K562 (cell line): ENCODE measurements at regions not wholly inside any gene's neighbourhood (a gene's known extent, or its start where the extent isn't known, plus 50 kb on each side); places are given as distances from the start of the nearest gene placed in this dataset.

Experiments used
- ATAC-seq: fragments of 200-7000 bp; cut with Tn5 transposase; 3 replicates; pipeline ENCODE4 v1.9.1; 2020; ENCODE audit warnings: moderate library complexity
- BruUV-seq: library from RNA; stranded (reverse); fragments of 400-500 nt; replicated peaks from 2 replicates; lab custom pipeline; 2021; lab: Mats Ljungman, UMichigan
- CTCF ChIA-PET: fragments of 300-600 bp; formaldehyde crosslinking; extraction: SDS; loops from one replicate; lab custom pipeline; 2021; ENCODE audit warnings: low intra/inter-chr PET ratio; lab: Yijun Ruan, JAX
- POLR2A ChIA-PET: fragments of 300-600, 350-650 bp; sonication (Branson Sonifier 250); formaldehyde crosslinking; extraction: SDS; loops from one replicate; lab custom pipeline; 2021; ENCODE audit warnings: antibody characterized with exemption, inconsistent platforms; lab: Yijun Ruan, JAX
- DNase-seq, 4 experiments: peaks; one replicate each; pipeline versions ENCODE4 v3.0.0 to v3.0.0-alpha.2; 2011 to 2018; ENCODE audit warnings: low spot score in 3 of 4, mixed read lengths in 3 of 4; ENCODE audit errors: extremely low read depth in 1 of 4
- FAIRE-seq: peaks from 2 replicates; lab custom pipeline; 2011; peaks lifted over from hg19 to GRCh38; lab: Jason Lieb, UNC
- H2AFZ ChIP-seq: 2 replicates; pipeline ENCODE4 v1.6.0; 2011; ENCODE audit warnings: low read depth, low read length, control low read depth, inconsistent platforms
- H3K27ac ChIP-seq: fragments of 200-600 bp; 3 replicates; pipeline ENCODE4 v1.8.0; 2011; ENCODE audit warnings: low read depth, mild to moderate bottlenecking, control low read depth, inconsistent platforms, low read length, moderate library complexity, mixed read lengths; ENCODE audit errors: extremely low read depth
- H3K27me3 ChIP-seq, 2 experiments: fragments of 300-600 bp in 1 of 2; 2 replicates in 1 of 2; 3 replicates in 1 of 2; pipeline versions ENCODE4 v1.6.0 to v1.8.0; 2011; ENCODE audit warnings: inconsistent platforms in 2 of 2, low read length in 2 of 2, mild to moderate bottlenecking in 1 of 2, mixed read lengths in 1 of 2, moderate library complexity in 1 of 2; ENCODE audit not compliant: control insufficient read depth in 2 of 2, insufficient read depth in 2 of 2
- H3K36me3 ChIP-seq: fragments of 300-600 bp; 3 replicates; pipeline ENCODE4 v1.8.0; 2011; ENCODE audit warnings: mild to moderate bottlenecking, low read length, inconsistent platforms; ENCODE audit not compliant: control insufficient read depth, insufficient read depth
- H3K4me1 ChIP-seq, 2 experiments: fragments of 200-600 bp in 1 of 2; replicated peaks in 1 of 2; 2 replicates in 1 of 2; 3 replicates in 1 of 2; pipeline versions ENCODE4 v1.5.1 to v1.8.0; 2011; ENCODE audit warnings: inconsistent platforms in 2 of 2, low read length in 2 of 2, mild to moderate bottlenecking in 1 of 2, mixed read lengths in 1 of 2, moderate library complexity in 1 of 2; ENCODE audit not compliant: control insufficient read depth in 2 of 2, insufficient read depth in 2 of 2
- H3K4me2 ChIP-seq: 2 replicates; pipeline ENCODE4 v1.6.1; 2011; ENCODE audit warnings: low read length, control low read depth, inconsistent platforms, mixed read lengths; ENCODE audit not compliant: insufficient read depth
- H3K4me3 ChIP-seq: fragments of 200-600 bp; sonication (generic), shearing (Covaris generic); 2 replicates; pipeline ENCODE4 v1.5.1; 2016; ENCODE audit warnings: control low read depth, inconsistent platforms
- H3K79me2 ChIP-seq: fragments of 200-600 bp; 3 replicates; pipeline ENCODE4 v1.8.0; 2011; ENCODE audit warnings: low read length, inconsistent platforms; ENCODE audit not compliant: control insufficient read depth, insufficient read depth
- H3K9ac ChIP-seq, 2 experiments: 2 replicates each; pipeline versions ENCODE4 v1.6.0 to v1.6.1; 2011; ENCODE audit warnings: low read depth in 2 of 2, low read length in 2 of 2, control low read depth in 1 of 2, inconsistent platforms in 1 of 2, mild to moderate bottlenecking in 1 of 2, mixed read lengths in 1 of 2; ENCODE audit not compliant: insufficient read depth in 1 of 2
- H3K9me1 ChIP-seq: one replicate; pipeline ENCODE4 v1.6.0; 2011; ENCODE audit warnings: inconsistent platforms, mild to moderate bottlenecking, low read length, moderate library complexity; ENCODE audit not compliant: control insufficient read depth, insufficient read depth
- H3K9me3 ChIP-seq: replicated peaks from 2 replicates; pipeline ENCODE4 v1.5.1; 2011; ENCODE audit warnings: low read depth, low read length, inconsistent platforms; ENCODE audit not compliant: control insufficient read depth, insufficient read depth
- H4K20me1 ChIP-seq: replicated peaks from 2 replicates; pipeline ENCODE4 v1.6.1; 2011; ENCODE audit warnings: low read length, inconsistent platforms, mixed read lengths; ENCODE audit not compliant: control insufficient read depth, insufficient read depth
- ARID3B ChIP-seq: fragments of 250-450 bp; sonication (Bioruptor Pico); IDR thresholded peaks from 2 replicates; pipeline ENCODE4 v1.4.0; 2020; ENCODE audit warnings: borderline replicate concordance
- ELF1 ChIP-seq: fragments of 200-800 bp; sonication (Bioruptor generic); IDR thresholded peaks from 2 replicates; pipeline ENCODE4 v1.6.1; 2016; ENCODE audit warnings: missing genetic modification characterization, missing compliant biosample characterization
- ESRRA ChIP-seq: fragments of 450-650 bp; IDR thresholded peaks from 2 replicates; pipeline ENCODE4 v1.6.1; 2014; ENCODE audit warnings: low read depth, mild to moderate bottlenecking, moderate library complexity, borderline replicate concordance
- MAFF ChIP-seq: IDR thresholded peaks from 2 replicates; pipeline ENCODE4 v1.6.1; 2012; ENCODE audit warnings: low read length, improper control_type of control experiment
- MAFK ChIP-seq: IDR thresholded peaks from 2 replicates; pipeline ENCODE4 v1.6.1; 2011; ENCODE audit warnings: low read length, improper control_type of control experiment
- MCM2 ChIP-seq: fragments of 450-650 bp; IDR thresholded peaks from 2 replicates; pipeline ENCODE4 v1.6.1; 2017; ENCODE audit warnings: low read depth, mild to moderate bottlenecking
- POLR2A ChIP-seq: fragments of 450-650 bp; conservative IDR thresholded peaks from 2 replicates; pipeline ENCODE4 v1.6.1; 2016
- SMARCB1 ChIP-seq: IDR thresholded peaks from 2 replicates; pipeline ENCODE4 v1.6.1; 2011; ENCODE audit warnings: improper control_type of control experiment, low read depth; ENCODE audit not compliant: insufficient read length
- SRSF9 ChIP-seq: fragments of 200-400 bp; formaldehyde crosslinking; IDR thresholded peaks from 2 replicates; pipeline ENCODE4 v1.6.1; 2017; ENCODE audit warnings: low read depth, low read length, borderline replicate concordance
- TCF3 ChIP-seq: sonication (generic); formaldehyde crosslinking; IDR thresholded peaks from 2 replicates; pipeline ENCODE4 v1.4.0; 2020; ENCODE audit warnings: mild to moderate bottlenecking, missing genetic modification reagents
- TRIM24 ChIP-seq, 2 experiments: fragments of 450-650 bp; IDR thresholded peaks; 2 replicates each; pipeline ENCODE4 v1.6.1; 2016
- ZBTB11 ChIP-seq, 3 experiments: fragments of 200-800 bp in 1 of 3; fragments of 250-450 bp in 1 of 3; fragments of 450-650 bp in 1 of 3; sonication (Bioruptor Pico) in 1 of 3; sonication (Bioruptor generic) in 1 of 3; formaldehyde crosslinking in 1 of 3; IDR thresholded peaks; 2 replicates each; pipeline versions ENCODE4 v1.6.1 to v1.8.0; 2016 to 2022; ENCODE audit warnings: mild to moderate bottlenecking in 2 of 3, missing genetic modification characterization in 2 of 3, missing compliant biosample characterization in 1 of 3, moderate library complexity in 1 of 3
- ZNF140 ChIP-seq: fragments of 250-450 bp; sonication (Bioruptor Pico); IDR thresholded peaks from 2 replicates; pipeline ENCODE4 v1.8.0; 2021; ENCODE audit warnings: moderate library complexity, mild to moderate bottlenecking, inconsistent platforms
- WGBS: fragments of 100-300 bp; shearing (Covaris generic); methylation state at CpG from one replicate; pipeline ENCODE4 v1.1.6; 2016; ENCODE audit warnings: low coverage, mixed read lengths; ENCODE audit not compliant: insufficient coverage; ENCODE audit errors: missing lambda C conversion rate; 5-methylcytosine and 5-hydroxymethylcytosine counted together
- in situ Hi-C: fragments of 300-500 bp; cut with MboI; formaldehyde crosslinking; loops from 4 replicates; pipeline ENCODE4 v1.15.0; 2018; ENCODE audit warnings: inconsistent platforms, mixed read lengths
- intact Hi-C: fragments of 100-400 bp; cut with micrococcal nuclease; formaldehyde crosslinking; loops from 2 replicates; pipeline ENCODE4 v1.14.2; 2022
- TF ChIP-seq, protein P1 (sequence below): fragments of 450-650 bp; IDR thresholded peaks from 2 replicates; pipeline ENCODE4 v1.6.1; 2017; ENCODE audit warnings: antibody characterized with exemption, mild to moderate bottlenecking

GRCh38 chr10:57962839-57963238 lies 304.9 kb downstream of the IPMK start:
- H3K4me2 ChIP-seq = no peak overlapping the region
- H3K4me3 ChIP-seq = no peak overlapping the region
- DNase-seq (no peak), ATAC-seq (no peak), FAIRE-seq (no peak)
- H3K9me1 ChIP-seq = no peaks in the 10 kb centered on the region
- ChIA-PET CTCF (no interaction called here), POLR2A (no interaction called here)
- 4% methylated on average over 3 of the region's 3 CpGs for WGBS
- H3K9ac ChIP-seq = no peak overlapping the region
- H3K36me3 ChIP-seq = no peaks in the 10 kb centered on the region
- H4K20me1 ChIP-seq = no peaks in the 10 kb centered on the region
- H3K27ac ChIP-seq = no peak overlapping the region
- no peaks in the 10 kb centered on the region for H3K27me3 ChIP-seq
- in situ Hi-C loops (no loop called here), intact Hi-C loops (no loop called here)
- H3K9me3 ChIP-seq = no peaks in the 10 kb centered on the region
- no TSS peak for BruUV-seq
- no peaks in the 10 kb centered on the region for H3K4me1 ChIP-seq
- H2AFZ ChIP-seq = no peak overlapping the region
- no peaks in the 10 kb centered on the region for H3K79me2 ChIP-seq
- TF ChIP-seq SRSF9 = no peak
- TF ChIP-seq, protein P1, sequence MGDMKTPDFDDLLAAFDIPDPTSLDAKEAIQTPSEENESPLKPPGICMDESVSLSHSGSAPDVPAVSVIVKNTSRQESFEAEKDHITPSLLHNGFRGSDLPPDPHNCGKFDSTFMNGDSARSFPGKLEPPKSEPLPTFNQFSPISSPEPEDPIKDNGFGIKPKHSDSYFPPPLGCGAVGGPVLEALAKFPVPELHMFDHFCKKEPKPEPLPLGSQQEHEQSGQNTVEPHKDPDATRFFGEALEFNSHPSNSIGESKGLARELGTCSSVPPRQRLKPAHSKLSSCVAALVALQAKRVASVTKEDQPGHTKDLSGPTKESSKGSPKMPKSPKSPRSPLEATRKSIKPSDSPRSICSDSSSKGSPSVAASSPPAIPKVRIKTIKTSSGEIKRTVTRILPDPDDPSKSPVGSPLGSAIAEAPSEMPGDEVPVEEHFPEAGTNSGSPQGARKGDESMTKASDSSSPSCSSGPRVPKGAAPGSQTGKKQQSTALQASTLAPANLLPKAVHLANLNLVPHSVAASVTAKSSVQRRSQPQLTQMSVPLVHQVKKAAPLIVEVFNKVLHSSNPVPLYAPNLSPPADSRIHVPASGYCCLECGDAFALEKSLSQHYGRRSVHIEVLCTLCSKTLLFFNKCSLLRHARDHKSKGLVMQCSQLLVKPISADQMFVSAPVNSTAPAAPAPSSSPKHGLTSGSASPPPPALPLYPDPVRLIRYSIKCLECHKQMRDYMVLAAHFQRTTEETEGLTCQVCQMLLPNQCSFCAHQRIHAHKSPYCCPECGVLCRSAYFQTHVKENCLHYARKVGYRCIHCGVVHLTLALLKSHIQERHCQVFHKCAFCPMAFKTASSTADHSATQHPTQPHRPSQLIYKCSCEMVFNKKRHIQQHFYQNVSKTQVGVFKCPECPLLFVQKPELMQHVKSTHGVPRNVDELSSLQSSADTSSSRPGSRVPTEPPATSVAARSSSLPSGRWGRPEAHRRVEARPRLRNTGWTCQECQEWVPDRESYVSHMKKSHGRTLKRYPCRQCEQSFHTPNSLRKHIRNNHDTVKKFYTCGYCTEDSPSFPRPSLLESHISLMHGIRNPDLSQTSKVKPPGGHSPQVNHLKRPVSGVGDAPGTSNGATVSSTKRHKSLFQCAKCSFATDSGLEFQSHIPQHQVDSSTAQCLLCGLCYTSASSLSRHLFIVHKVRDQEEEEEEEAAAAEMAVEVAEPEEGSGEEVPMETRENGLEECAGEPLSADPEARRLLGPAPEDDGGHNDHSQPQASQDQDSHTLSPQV = no peak
- TF ChIP-seq ZBTB11 (CRISPR knock-in tag; IDR thresholded peaks at IDR 0.05) = no peak
- TF ChIP-seq MCM2 = no peak
- TF ChIP-seq SMARCB1 = no peak
- TF ChIP-seq ZNF140 = no peak
- no peak for TF ChIP-seq ESRRA
- no peak for TF ChIP-seq TCF3
- no peak for TF ChIP-seq TRIM24 (IDR thresholded peaks at IDR 0.05)
- no peak for TF ChIP-seq ELF1 (tag)
- TF ChIP-seq POLR2A = no peak
- TF ChIP-seq ARID3B = no peak
- no peak for TF ChIP-seq MAFK
- TF ChIP-seq MAFF = no peak
